Hypothalamus (tissue), 51 donors: ENCODE measurements at regions not wholly inside any gene's neighbourhood (a gene's known extent, or its start where the extent isn't known, plus 50 kb on each side); places are given as distances from the start of the nearest gene placed in this dataset.
"Not testable (repeated sequence)": the region's sequence is repeated elsewhere in the genome, so short reads cannot be mapped to it uniquely, and the experiment has no call there.

Experiments
- DNase-seq, 51 donors: peaks; one replicate each; lab custom pipeline; 2025; lab: John Stamatoyannopoulos, UW

DNA sequence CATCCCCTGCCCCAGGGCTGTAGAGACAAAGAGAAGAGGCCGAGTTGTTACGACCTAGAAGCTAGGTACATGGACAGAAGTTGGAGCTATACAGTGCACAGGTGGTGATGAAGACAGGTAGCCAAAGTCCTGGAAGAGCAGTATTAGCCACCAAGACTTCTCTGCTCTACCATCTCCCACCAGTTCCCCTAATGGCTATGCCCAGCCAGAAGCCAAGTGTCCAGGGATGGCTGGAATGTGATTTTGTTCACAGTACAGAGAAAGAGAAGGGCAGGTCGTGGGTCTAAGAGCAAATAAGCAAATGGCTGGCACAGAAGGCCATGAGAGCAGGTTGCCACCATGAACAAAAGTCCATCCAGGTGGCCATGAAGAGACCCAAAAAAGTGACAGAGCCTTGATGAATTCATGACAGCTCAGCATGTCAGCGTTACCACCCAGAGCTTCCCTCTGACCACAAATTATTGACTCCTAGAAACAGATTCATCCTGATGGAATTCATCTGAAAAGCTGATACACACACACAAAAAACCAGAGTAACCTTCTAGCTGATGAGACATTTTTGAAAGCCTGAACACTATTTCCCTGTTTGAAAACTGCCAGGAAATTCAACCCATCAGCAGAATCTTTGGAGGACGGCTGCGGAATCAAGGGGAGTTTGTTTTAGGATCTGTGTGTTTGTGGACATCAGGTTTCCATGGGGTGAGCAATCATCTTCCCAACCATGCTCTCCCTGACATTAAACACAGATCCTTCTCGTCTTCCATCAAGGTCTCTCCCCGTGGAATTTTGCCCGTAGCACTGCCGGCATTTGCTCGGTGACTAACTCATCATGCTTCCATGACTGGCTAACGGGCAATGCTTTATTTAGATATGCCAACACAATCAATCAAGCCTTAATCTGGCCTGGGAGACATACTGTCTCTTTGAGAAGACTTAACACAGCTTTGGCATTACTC, 906.7 kb upstream of the AUTS2 start:
- DNase-seq, result no peak

GRCh38 chr7:68692511-68692910, 905.8 kb upstream of the AUTS2 start:
- no peak for DNase-seq

- no peak for DNase-seq
Observed at GRCh38 chr7:68694656-68695055, 903.6 kb upstream of the AUTS2 start.

DNA sequence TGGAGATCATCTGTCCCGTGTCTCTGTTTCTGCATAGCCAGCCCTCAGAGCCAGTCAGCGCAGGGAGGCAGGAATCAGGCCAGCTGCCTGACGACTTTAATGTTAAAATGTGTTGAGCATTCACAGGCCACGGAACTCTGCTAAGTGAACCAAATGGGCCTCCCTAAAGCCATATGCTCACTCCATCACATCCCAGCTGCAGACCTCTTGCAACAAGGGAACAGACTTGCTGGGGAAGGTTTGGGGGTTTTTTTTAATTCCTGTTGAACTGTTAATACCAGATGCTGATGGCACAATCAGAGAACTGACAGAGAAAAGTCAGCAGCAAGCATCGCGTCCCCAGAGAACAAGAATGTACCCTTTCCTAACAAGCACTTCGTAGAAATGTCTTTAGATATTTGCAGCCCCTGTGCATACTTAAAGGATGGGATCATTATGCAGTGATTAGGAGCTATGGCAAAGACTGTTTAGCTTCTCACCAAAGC, 900.4 kb upstream of the AUTS2 start:
- DNase-seq, result no peak

- DNase-seq, result no peak
Observed at GRCh38 chr7:68699090-68699711, 899.1 kb upstream of the AUTS2 start.

GRCh38 chr7:68700414-68700813, 897.9 kb upstream of the AUTS2 start:
- no peak for DNase-seq

GRCh38 chr7:68706291-68706690, 892.0 kb upstream of the AUTS2 start:
- DNase-seq, result no peak

- no peak for DNase-seq
Observed at GRCh38 chr7:68707159-68707558, 891.1 kb upstream of the AUTS2 start.

- no peak for DNase-seq
Observed at GRCh38 chr7:68707958-68708357, 890.3 kb upstream of the AUTS2 start.

- DNase-seq, result no peak
Observed at GRCh38 chr7:68712956-68713495, 885.2 kb upstream of the AUTS2 start.

DNA sequence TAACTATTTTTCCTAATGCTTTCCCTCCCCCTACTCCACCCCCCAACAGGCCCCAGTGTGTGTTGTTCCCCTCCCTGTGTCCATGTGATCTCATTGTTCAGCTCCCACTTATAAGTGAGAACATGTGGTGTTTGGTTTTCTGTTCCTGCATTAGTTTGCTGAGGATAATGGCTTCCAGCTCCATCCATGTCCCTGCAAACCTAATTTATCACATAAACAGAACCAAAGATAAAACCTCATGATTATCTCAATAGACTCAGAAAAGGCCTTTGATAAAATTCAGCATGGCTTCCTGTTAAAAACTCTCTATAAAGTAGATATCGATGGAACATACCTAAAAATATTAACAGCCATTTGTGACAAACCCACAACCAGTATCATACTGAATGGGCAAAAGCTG, 884.1 kb upstream of the AUTS2 start:
- not testable (repeated sequence) for DNase-seq

- DNase-seq, result no peak
Observed at GRCh38 chr7:68715907-68716306, 882.4 kb upstream of the AUTS2 start.

GRCh38 chr7:68717176-68717575, 881.1 kb upstream of the AUTS2 start:
- no peak for DNase-seq

DNA sequence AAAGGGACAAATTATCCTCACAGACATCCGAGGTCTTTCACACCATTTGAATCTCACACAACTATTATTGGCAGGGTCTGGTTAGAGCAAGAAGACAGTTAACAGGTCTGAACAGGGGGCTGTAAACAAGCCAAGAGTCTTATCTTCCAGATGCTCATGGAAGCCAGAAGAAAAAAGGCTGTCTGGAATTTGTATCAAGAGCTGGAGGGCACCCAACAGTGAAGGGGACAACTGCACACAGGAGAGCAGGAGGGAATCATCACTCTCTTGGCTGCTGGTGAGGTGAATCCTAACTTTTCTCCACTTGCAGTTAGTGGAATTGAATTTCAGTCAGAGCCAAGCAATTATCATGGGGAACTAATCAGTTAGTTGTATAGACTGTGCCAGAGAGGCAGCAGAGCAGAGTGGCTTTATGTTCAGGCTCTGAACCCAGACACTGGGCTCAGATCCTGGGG, 880.2 kb upstream of the AUTS2 start:
- no peak for DNase-seq

- DNase-seq, result no peak
Observed at GRCh38 chr7:68720697-68721096, 877.6 kb upstream of the AUTS2 start.

DNA sequence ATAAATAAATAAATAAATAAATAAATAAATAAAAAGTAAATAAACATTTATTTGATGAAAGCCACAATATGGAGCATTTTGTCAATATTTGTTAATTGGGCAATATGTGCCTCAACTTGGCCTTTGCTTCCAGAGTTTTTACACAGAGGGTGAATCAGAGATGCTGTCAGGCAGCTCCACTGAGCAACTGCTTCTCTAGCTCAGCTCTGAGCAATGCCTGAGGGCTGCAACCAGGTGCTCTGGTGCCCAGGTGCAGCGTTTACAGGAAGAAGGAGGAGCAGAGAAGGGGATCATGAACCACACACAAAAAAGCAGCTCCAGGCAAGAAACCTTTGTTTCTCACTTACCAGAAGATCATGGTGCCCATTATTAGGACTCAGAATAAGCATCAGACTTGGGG, 876.2 kb upstream of the AUTS2 start:
- no peak for DNase-seq

DNA sequence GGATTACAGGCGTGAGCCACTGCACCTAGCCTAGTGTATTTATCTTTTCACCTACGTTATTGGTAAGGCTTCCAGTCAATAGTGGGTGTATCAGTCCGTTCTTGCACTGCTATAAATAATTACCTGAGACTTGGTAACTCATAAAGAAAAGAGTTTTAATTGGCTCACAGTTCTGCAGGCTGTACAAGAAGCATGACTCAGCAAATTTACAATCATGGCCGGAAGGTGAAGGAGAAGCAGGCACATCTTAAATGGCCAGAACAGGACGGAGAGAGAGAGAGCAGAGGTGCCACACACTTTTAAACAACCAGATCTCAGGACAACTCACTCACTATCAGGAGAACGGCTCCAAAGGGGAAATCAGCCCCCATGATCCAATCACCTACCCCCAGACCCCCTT, 873.3 kb upstream of the AUTS2 start:
- no peak for DNase-seq

GRCh38 chr7:68725843-68726785, 872.2 kb upstream of the AUTS2 start:
- DNase-seq, result no peak

DNA sequence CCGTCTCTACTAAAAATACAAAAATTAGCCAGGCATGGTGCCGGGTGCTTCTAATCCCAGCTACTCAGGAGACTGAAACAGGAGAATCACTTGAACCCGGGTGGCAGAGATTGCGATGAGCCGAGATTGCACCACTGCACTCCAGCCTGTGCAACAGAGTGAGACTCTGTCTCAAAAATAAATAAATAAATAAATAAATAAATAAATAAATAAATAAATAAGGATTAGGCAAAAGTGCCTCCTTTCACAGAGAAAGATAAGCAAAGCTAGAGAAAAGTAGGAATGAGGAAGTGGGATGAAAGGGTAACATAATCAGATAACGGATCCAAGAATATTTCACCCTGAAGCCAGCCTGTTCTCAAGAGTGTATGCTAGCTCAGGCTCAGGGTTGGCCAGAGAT, 869.6 kb upstream of the AUTS2 start:
- not testable (repeated sequence) for DNase-seq

DNA sequence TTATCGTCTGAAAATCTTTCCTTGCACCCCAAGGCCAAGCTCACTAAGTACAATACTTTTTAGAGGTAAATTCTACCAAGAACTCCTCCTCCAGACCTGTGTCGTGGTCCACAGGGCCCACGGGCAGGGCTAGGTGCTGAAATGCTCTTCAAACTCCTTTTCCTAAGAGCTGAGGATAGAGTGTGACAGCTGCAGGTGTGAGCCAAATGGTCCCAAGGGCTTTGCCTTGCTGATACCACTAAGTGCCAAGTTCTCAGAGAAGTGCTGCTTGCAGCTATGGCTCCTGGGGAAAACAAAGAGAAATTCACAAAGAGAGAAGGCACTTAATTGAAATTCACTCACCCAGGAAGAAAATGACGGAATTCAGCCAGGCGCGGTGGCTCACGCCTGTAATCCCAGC, 868.9 kb upstream of the AUTS2 start:
- no peak for DNase-seq
